ENCODE measurements at regions not wholly inside any gene's neighbourhood (a gene's known extent, or its start where the extent isn't known, plus 50 kb on each side); places are given as distances from the start of the nearest gene placed in this dataset.

GRCh38 chrX:13147733-13148132, 103.3 kb upstream of the FAM9C start:
- no peak for TF ChIP-seq POLR2A (IDR thresholded peaks at IDR 0.05; ENCODE audit: low read length)
- TF ChIP-seq GATA1 (IDR thresholded peaks at IDR 0.05; ENCODE audit: low read depth, low read length): no peak
